ENCODE measurements at regions not wholly inside any gene's neighbourhood (a gene's known extent, or its start where the extent isn't known, plus 50 kb on each side); places are given as distances from the start of the nearest gene placed in this dataset.

- ChIA-PET POLR2A (ENCODE audit: partially characterized antibody) (no interaction called here), CTCF (ENCODE audit: partially characterized antibody) (no interaction called here)
- Histone ChIP-seq H3K79me1 (ENCODE audit: low read depth, low read length) (no peaks in the 10 kb centered on the region), H2AFZ (ENCODE audit: low read length) (peak overlapping the region; percentile 49; the same call in 1 of the 2 replicates), H3K4ac (replicated peaks; ENCODE audit: insufficient read length, low read depth, low read length) (no peak overlapping the region), H3K27me3 (replicated peaks in 1 of 4; ENCODE audit: control insufficient read depth in 3 of 4, extremely low read depth in 1 of 4, insufficient read depth in 3 of 4, low read length in 3 of 4) (no peaks in the 10 kb centered on the region), H3K36me3 (ENCODE audit: control insufficient read depth in 2 of 4, insufficient read depth in 4 of 4, low read length in 3 of 4) (no peaks in the 10 kb centered on the region), H2BK5ac (ENCODE audit: low read depth, low read length) (no peak overlapping the region), H3K9me3 (ENCODE audit: insufficient read depth in 2 of 2, low read depth in 1 of 2, low read length in 1 of 2) (no peaks in the 10 kb centered on the region), H3K4me3 (ENCODE audit: extremely low read depth in 1 of 4, insufficient read depth in 2 of 4, low read depth in 3 of 4, low read length in 4 of 4) (no peak overlapping the region), H2BK15ac (ENCODE audit: low read length) (no peak overlapping the region), H2BK12ac (ENCODE audit: low read depth, low read length) (no peak overlapping the region), H4K91ac (replicated peaks; ENCODE audit: insufficient read length, low read length) (no peak overlapping the region), H4K8ac (ENCODE audit: extremely low read depth, insufficient read depth, low read length) (no peak overlapping the region), H2AK5ac (ENCODE audit: low read depth, low read length) (no peak overlapping the region), H3K4me2 (ENCODE audit: insufficient read depth in 1 of 2, low read depth in 2 of 2, low read length in 2 of 2) (no peak overlapping the region), H2BK120ac (replicated peaks; ENCODE audit: low read depth, low read length) (no peak overlapping the region), H3K56ac (replicated peaks; ENCODE audit: insufficient read length, low read depth, low read length) (no peak overlapping the region), H3K14ac (ENCODE audit: insufficient read length) (no peak overlapping the region), H4K5ac (ENCODE audit: insufficient read length, low read depth, low read length) (no peak overlapping the region), H3K18ac (ENCODE audit: extremely low read depth, low read length) (no peak overlapping the region), H3K27ac (ENCODE audit: low read depth, low read length) (no peak overlapping the region), H3K79me2 (ENCODE audit: control insufficient read depth in 1 of 2, insufficient read depth in 2 of 2, low read length in 2 of 2) (no peaks in the 10 kb centered on the region), H3K23me2 (ENCODE audit: low read depth, low read length) (no peaks in the 10 kb centered on the region), H3K9ac (replicated peaks in 1 of 4; ENCODE audit: extremely low read depth in 1 of 4, low read depth in 3 of 4, low read length in 3 of 4) (no peak overlapping the region), H3K4me1 (replicated peaks in 1 of 4; ENCODE audit: control insufficient read depth in 3 of 4, insufficient read depth in 4 of 4, low read length in 3 of 4) (no peaks in the 10 kb centered on the region), H4K20me1 (replicated peaks in 1 of 2; ENCODE audit: control insufficient read depth in 1 of 2, insufficient read depth in 2 of 2, low read length in 2 of 2) (no peaks in the 10 kb centered on the region), H3K23ac (ENCODE audit: insufficient read length) (no peak overlapping the region), H2BK20ac (ENCODE audit: low read length) (no peak overlapping the region)
- TF ChIP-seq SP2 (IDR thresholded peaks at IDR 0.05; ENCODE audit: low read length) = no peak
- no peak for TF ChIP-seq CHD1 (IDR thresholded peaks at IDR 0.05; ENCODE audit: low read depth, low read length)
- TF ChIP-seq RFX5 (IDR thresholded peaks at IDR 0.05; ENCODE audit: borderline replicate concordance, low read depth, low read length) = no peak
- TF ChIP-seq SRF (IDR thresholded peaks at IDR 0.05; ENCODE audit: low read depth, low read length) = no peak
- no peak for TF ChIP-seq BACH1 (IDR thresholded peaks at IDR 0.05; ENCODE audit: low read length)
- TF ChIP-seq BCL11A (IDR thresholded peaks at IDR 0.05; ENCODE audit: low read depth in 2 of 2, low read length in 2 of 2) = no peak
- TF ChIP-seq MAFK (IDR thresholded peaks at IDR 0.05; ENCODE audit: low read depth, low read length) = no peak
- no peak for TF ChIP-seq POLR2A (IDR thresholded peaks at IDR 0.05; ENCODE audit: control extremely low read depth in 1 of 2, low read depth in 2 of 2, low read length in 2 of 2)
- TF ChIP-seq NRF1 (IDR thresholded peaks at IDR 0.05; ENCODE audit: low read depth, low read length) = no peak
- no peak for TF ChIP-seq TCF12 (IDR thresholded peaks at IDR 0.05; ENCODE audit: low read depth, low read length)
- TF ChIP-seq CTCF (IDR thresholded peaks at IDR 0.05; ENCODE audit: control extremely low read depth in 1 of 3, insufficient read depth in 1 of 3, low read depth in 1 of 3, low read length in 3 of 3) = no peak
- FAIRE-seq (no peak), DNase-seq (ENCODE audit: low read depth in 1 of 2, low spot score in 2 of 2) (no peak)
- 96% methylated on average over 4 of the region's 4 CpGs; no CpG with 5 or more reads in 1 of the 2 experiments for WGBS, 2 experiments (ENCODE audit: extremely low coverage in 1 of 2, insufficient coverage in 1 of 2, insufficient read length in 1 of 2, insufficient replicate concordance in 2 of 2, low coverage in 1 of 2, low lambda C conversion rate in 2 of 2, missing lambda C conversion rate in 1 of 2)
These were observed 958.3 kb upstream of the ADGRL3 start for GRCh38 chr4:60241866-60242265.
